Activated naive CD8-positive, alpha-beta T cell treated with anti-CD3 and anti-CD28 coated beads, Interleukin-2, amount 50 U/mL, for 24 hours (primary cell): ENCODE measurements at regions not wholly inside any gene's neighbourhood (a gene's known extent, or its start where the extent isn't known, plus 50 kb on each side); places are given as distances from the start of the nearest gene placed in this dataset.

Experiments
- ATAC-seq: fragments of 150-1000 bp; cut with Tn5 transposase; one replicate; pipeline ENCODE4 v1.10.0; 2021
- DNase-seq: peaks from one replicate; pipeline ENCODE4 v3.0.0; 2021
- H3K27ac Mint-ChIP-seq: one replicate; pipeline ENCODE4 v1.8.0; 2021; ENCODE audit warnings: mild to moderate bottlenecking, mixed read lengths
- H3K27me3 Mint-ChIP-seq: one replicate; pipeline ENCODE4 v1.8.0; 2021; ENCODE audit warnings: mixed read lengths
- H3K36me3 Mint-ChIP-seq: one replicate; pipeline ENCODE4 v1.8.0; 2021; ENCODE audit warnings: low read depth, mixed read lengths
- H3K4me1 Mint-ChIP-seq: one replicate; pipeline ENCODE4 v1.8.0; 2021; ENCODE audit warnings: mixed read lengths
- H3K4me3 Mint-ChIP-seq: one replicate; pipeline ENCODE4 v1.8.0; 2021; ENCODE audit warnings: mild to moderate bottlenecking, moderate library complexity, mixed read lengths
- H3K9me3 Mint-ChIP-seq: one replicate; pipeline ENCODE4 v1.8.0; 2021; ENCODE audit warnings: mixed read lengths

DNA sequence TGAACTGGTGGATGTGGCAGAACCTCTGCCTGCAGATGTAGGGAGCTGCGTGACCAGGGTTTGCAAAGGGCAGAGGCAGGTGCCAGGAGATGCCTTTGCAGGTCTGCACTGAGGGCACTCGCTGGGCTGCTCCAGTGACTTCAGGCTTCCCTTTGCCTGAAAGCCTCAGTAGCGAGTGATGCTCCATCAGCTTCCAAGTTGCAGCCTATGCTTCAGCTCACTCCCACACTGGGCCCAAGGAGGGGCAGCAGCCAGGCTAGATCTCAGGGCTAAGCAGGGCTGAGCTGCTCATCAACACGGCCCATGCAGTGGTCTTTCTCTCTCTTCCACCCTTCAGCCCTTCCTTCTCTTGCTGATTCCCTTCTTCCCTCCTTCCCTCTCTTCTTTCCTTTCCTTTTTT is 78.3 kb upstream of the RGMA start:
- peaks cover 2% of the 10 kb centered on the region for H3K4me1 Mint-ChIP-seq
- H3K9me3 Mint-ChIP-seq, result no peaks in the 10 kb centered on the region
- no peak overlapping the region for H3K4me3 Mint-ChIP-seq
- H3K36me3 Mint-ChIP-seq, result no peaks in the 10 kb centered on the region
- H3K27me3 Mint-ChIP-seq, result peaks cover 5% of the 10 kb centered on the region
- no peak overlapping the region for H3K27ac Mint-ChIP-seq
- no peak for DNase-seq
- ATAC-seq, result no peak

DNA sequence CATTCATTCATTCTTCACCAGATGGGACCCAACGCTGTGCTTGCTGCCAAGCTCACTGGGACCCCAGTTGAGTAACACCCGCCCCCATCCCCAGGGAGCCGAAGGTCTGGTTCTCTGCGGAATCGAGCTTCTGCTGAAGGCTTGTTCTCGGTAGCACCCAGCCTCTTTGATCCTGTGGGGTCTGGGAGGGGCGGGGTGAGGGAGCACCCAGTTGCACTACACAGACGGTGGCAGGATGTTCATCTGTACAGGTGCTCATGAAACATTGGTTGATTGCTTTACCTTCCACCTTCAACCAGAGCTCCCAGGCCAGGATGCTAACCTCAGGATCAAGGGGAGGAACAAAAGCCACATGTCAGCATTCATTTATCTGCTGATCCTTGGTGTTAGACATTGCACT is 77.7 kb upstream of the RGMA start:
- Mint-ChIP-seq H3K36me3 (no peaks in the 10 kb centered on the region), H3K27ac (no peak overlapping the region), H3K9me3 (no peaks in the 10 kb centered on the region), H3K4me1 (peaks cover 2% of the 10 kb centered on the region), H3K4me3 (no peak overlapping the region), H3K27me3 (peaks cover 5% of the 10 kb centered on the region)
- ATAC-seq (no peak), DNase-seq (no peak)

DNA sequence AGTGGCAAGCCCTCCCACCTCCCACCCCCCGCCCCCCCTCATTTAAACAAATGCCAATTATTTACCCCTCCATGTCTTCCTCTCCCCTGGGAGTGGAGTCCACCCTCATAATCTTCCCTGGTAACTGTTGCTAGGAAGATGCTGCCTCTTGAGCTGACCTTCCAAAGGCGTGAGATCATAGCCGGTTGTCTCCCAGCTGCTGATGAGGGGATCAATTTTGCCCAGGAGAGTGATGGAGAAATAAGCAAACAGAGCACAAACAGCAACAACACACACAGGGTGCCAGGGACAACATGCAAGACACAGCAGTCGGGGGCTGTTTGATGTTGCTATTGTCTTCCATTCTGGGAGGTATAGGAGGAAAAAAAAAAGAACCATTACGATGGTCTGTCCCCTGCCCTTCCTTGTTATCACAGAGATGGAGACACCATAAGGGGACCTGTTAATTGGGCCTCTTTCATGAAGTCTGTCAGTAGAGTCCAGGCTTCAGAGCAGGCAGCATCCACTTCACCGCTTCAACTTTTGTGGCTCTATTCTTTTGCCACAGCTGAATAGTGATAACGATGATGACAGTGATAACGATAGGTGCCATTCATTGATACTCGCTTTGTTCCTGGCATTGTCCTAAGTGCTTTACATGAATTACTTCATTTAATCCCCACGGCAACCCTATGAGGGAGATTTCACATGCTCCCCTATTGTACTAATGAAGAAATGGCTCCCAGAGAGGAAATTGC is 76.9 kb upstream of the RGMA start:
- ATAC-seq (no peak), DNase-seq (no peak)
- Mint-ChIP-seq H3K27ac (no peak overlapping the region), H3K4me1 (peaks cover 2% of the 10 kb centered on the region), H3K27me3 (peaks cover 5% of the 10 kb centered on the region), H3K9me3 (no peaks in the 10 kb centered on the region), H3K4me3 (no peak overlapping the region), H3K36me3 (no peaks in the 10 kb centered on the region)

DNA sequence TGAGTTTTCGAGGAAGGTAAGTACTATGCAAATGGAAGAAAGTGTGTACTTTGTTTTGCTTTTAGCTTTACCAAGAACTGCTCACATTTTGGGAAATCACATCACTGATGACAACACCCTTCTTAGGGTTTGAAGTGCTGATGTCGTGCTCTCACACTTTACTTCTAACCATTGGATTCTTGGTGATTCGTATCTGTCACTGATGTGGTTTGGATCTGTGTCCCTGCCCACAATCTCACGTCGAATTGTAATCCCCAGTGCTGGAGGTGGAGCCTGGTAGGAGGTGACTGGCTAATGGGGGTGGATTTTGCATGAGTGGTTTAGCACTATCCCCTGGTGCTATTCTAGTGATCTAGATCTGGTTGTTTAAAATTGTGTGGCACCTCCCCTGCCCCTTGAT is 75.4 kb upstream of the RGMA start:
- ATAC-seq, result peak; percentile 61
- no peak for DNase-seq
- Mint-ChIP-seq H3K27me3 (peaks cover 5% of the 10 kb centered on the region), H3K4me1 (peaks cover 2% of the 10 kb centered on the region), H3K4me3 (no peak overlapping the region), H3K36me3 (no peaks in the 10 kb centered on the region), H3K27ac (no peak overlapping the region), H3K9me3 (no peaks in the 10 kb centered on the region)

DNA sequence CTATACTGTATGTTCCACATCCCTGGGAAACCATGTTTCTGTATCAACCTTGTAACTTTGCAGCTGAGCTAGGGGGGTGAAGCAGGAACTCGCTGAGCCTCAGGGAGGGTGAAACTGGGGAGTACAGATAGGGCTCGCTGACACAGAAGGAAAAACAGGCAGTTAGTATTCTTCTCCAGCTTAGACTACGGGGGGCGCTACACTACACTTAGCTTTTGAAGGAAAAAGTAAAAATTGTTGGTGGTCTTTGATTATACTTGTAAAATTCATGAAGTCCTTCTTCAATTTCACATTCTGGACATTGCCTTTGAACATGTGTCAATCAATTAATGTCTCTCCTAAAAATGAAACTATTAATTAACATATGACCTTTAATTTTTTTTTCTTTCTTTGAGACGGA is 73.5 kb upstream of the RGMA start:
- no peaks in the 10 kb centered on the region for H3K9me3 Mint-ChIP-seq
- no peak for DNase-seq
- no peak for ATAC-seq
- H3K27me3 Mint-ChIP-seq, result peaks cover 3% of the 10 kb centered on the region
- no peak overlapping the region for H3K27ac Mint-ChIP-seq
- no peak overlapping the region for H3K4me3 Mint-ChIP-seq
- peaks cover 2% of the 10 kb centered on the region for H3K4me1 Mint-ChIP-seq
- H3K36me3 Mint-ChIP-seq, result no peaks in the 10 kb centered on the region

DNA sequence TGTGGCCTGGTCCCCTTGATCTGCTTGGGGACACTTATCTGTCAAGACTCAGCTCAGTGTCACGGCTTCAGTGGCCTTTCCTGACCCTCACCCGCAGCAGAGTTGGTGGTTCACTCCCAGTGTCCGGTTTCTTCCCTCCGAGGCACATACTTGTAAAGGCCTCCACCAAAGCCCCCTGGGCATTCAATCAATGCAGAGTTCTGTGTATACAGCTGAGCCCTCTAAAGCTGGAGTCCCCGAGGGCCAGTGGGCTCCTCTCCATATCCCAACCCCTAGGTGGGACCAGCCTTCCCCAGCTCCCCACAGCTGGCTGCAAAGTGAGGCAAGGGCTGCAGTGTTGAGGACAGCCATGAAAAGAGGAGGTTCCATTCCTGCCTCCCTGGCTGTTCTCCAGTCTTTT is 70.9 kb upstream of the RGMA start:
- Mint-ChIP-seq H3K4me1 (peaks cover 2% of the 10 kb centered on the region), H3K9me3 (no peaks in the 10 kb centered on the region), H3K27ac (no peak overlapping the region), H3K4me3 (no peak overlapping the region), H3K27me3 (no peaks in the 10 kb centered on the region), H3K36me3 (no peaks in the 10 kb centered on the region)
- DNase-seq (no peak), ATAC-seq (no peak)

DNA sequence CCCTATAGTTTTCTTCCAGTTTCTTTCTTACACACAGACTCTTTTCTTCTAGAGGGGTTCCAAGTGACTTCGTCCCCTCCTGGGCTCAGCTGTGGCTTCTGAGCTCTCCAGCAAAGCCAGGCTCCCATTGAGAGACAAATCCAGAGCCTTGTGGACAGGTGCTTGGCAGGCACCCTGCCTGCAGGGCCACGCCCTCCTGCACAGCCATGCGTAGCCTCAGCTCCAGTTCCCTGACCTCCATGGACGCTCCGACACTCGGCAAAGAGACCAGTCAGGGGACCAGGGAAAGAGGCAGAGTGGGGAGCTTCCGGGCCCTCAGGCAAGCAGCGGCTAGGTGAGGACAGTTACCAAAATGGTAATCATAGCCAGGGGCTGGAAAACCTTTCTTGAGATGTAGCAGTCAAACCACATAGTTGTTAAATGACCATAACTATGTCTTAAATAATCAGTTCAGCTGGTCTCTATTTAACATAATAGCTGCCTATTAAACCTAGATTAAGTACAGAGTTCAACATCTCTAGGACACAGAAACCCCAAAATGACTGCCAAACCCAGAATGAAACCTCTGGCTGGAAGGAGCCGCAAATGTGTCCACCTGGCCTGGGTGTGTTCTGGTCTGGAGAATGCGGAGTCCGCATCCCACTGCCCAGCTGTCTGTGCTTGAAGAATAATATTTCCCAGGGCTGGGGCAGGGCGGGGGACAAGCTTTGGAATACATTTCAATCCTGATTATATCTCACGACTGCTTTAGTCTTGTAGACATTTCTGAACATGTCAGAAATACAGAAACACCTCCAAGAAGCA is 69.3 kb upstream of the RGMA start:
- H3K4me3 Mint-ChIP-seq, result no peak overlapping the region
- no peaks in the 10 kb centered on the region for H3K36me3 Mint-ChIP-seq
- DNase-seq, result no peak
- H3K27me3 Mint-ChIP-seq, result no peaks in the 10 kb centered on the region
- H3K4me1 Mint-ChIP-seq, result no peaks in the 10 kb centered on the region
- ATAC-seq, result no peak
- H3K9me3 Mint-ChIP-seq, result no peaks in the 10 kb centered on the region
- no peak overlapping the region for H3K27ac Mint-ChIP-seq

DNA sequence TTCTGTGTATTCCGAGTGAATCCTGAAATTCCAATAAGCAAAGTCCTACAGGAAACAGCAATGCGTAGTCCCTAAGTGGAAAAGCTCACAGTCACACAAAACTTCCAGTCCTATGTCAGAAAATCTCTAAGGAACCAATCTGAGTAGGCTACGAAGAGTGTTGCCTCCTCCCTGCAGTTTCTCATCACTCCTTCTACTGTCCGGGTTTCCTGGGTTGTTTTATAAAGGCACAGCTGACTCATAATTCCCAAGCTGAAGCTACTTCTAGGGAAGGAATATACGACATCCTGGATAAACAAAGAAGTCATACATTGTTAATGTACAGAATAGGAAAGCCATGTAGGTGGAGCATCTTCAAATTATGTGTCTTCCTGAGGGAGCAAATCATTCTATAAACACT is 65.7 kb upstream of the RGMA start:
- Mint-ChIP-seq H3K4me1 (peaks cover 10% of the 10 kb centered on the region), H3K4me3 (no peak overlapping the region), H3K9me3 (no peaks in the 10 kb centered on the region), H3K27me3 (peaks cover 5% of the 10 kb centered on the region), H3K36me3 (no peaks in the 10 kb centered on the region), H3K27ac (no peak overlapping the region)
- DNase-seq (no peak), ATAC-seq (no peak)

DNA sequence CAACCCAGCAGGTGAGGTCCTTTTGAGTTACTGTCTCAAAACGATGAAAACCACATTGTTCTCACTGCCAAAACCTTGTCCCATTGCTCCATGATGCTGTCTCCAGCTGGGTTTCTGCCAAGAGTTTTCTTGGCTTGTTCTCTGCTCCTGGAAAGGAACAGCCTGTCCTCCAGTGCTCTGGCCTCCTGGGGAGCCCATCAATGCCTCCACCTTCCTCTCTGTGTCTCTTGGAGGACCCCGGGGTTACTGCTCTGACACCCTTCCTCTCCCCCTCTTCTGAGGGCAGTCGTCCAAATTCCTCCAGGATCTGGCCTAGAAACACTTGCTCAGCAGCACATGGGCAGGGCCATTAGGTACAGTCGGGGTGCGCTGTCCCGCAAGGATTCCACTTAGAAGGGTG is 63.9 kb upstream of the RGMA start:
- no peak for DNase-seq

DNA sequence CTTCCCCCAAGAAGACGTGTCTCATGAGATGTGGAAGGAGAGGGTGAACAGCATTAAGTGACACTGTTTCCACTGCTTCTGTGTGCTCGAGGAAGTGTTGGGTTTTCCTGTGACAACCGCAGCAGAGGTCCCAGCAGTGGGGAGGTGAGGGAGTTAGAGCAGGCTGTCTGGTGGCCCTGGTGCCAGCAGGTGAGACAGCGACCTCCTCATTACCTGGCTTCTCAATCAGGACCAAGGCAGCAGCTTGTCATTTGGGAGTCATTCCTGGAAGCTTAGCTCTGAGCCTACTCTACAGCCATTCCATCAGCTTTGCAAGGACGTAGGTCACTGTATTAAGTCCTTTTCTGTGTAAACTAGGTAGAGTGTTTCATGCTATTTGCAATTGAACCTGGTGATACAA is 63.3 kb upstream of the RGMA start:
- H3K27me3 Mint-ChIP-seq, result peaks cover 5% of the 10 kb centered on the region
- H3K4me1 Mint-ChIP-seq, result peaks cover 10% of the 10 kb centered on the region
- ATAC-seq (no peak), DNase-seq (peak; percentile 2)
- no peak overlapping the region for H3K27ac Mint-ChIP-seq
- H3K4me3 Mint-ChIP-seq, result no peak overlapping the region
- H3K36me3 Mint-ChIP-seq, result no peaks in the 10 kb centered on the region
- no peaks in the 10 kb centered on the region for H3K9me3 Mint-ChIP-seq

More for the DNA sequence above, 63.9 kb upstream of the RGMA start:
- Mint-ChIP-seq H3K9me3 (no peaks in the 10 kb centered on the region), H3K4me1 (peaks cover 10% of the 10 kb centered on the region), H3K4me3 (no peak overlapping the region), H3K27me3 (peaks cover 5% of the 10 kb centered on the region), H3K27ac (no peak overlapping the region), H3K36me3 (no peaks in the 10 kb centered on the region)
- ATAC-seq, result no peak

DNA sequence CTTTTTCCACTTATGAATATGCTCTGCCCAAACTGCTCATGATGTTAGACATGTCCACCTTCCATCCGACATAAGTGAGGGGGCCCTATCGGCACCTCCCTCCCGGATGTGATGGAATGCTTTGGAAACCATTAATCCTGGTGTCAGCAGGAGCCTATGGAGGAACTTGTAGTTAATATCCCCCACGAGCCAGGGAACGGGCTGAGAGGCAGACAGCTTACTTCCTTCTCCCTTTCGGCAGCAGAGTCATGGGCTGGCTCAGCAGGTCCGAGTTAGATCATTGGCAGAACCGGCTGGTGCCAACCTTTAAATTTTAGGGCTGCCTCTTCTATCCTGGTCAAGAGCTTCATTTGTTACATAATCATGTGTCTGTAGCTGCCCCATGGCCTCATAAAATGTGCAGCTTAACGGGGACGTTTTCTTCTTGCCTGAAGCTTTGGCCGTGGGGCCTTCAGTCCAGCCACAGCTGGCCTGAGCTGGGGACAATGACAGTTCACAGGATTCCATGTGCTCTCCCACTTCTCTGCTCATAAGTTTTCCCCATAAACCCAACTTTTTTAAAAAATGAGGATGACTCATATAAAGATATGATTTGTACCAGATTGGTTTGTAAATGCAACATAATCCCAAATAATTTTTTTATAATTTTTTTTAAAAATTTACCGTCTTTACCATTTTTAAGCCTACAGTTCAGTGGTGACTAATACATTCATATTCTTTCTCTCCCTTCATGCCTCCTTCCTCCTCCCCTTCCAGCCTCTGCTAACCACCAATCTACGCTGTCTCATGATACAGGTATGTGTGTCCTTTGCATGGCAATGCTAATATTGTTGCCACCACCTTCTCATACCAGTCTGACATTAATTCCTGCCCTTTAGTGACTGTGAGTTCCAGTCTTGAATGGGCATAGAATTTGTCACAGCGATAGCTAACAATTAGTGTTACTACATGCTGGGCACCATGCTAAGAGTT is 62.2 kb upstream of the RGMA start:
- Mint-ChIP-seq H3K4me1 (peaks cover 10% of the 10 kb centered on the region), H3K27me3 (peaks cover 5% of the 10 kb centered on the region), H3K4me3 (no peak overlapping the region), H3K36me3 (no peaks in the 10 kb centered on the region), H3K9me3 (no peaks in the 10 kb centered on the region), H3K27ac (no peak overlapping the region)
- DNase-seq (no peak), ATAC-seq (no peak)

DNA sequence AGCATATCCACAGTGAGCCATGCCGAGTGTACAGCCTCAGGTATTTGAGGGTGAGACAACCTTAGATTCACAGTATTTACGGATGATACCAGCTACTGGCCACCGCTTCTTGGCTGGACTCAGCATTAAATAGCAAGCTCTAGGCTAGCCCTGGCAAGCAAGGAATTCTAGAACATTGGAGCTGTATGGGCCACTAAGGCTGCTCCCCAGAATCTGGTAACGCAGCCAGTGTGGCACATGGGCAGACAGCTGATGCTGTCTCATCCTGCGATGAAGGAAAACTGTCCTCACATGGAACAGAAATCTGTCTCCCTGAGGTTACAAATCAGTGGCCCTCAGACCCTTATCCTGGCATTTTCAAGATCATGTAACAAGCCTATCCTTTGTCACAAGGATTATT is 57.6 kb upstream of the RGMA start:
- no peaks in the 10 kb centered on the region for H3K9me3 Mint-ChIP-seq
- no peak overlapping the region for H3K4me3 Mint-ChIP-seq
- H3K27me3 Mint-ChIP-seq, result peaks cover 2% of the 10 kb centered on the region
- H3K4me1 Mint-ChIP-seq, result peaks cover 4% of the 10 kb centered on the region
- ATAC-seq (no peak), DNase-seq (no peak)
- no peaks in the 10 kb centered on the region for H3K36me3 Mint-ChIP-seq
- H3K27ac Mint-ChIP-seq, result no peak overlapping the region

DNA sequence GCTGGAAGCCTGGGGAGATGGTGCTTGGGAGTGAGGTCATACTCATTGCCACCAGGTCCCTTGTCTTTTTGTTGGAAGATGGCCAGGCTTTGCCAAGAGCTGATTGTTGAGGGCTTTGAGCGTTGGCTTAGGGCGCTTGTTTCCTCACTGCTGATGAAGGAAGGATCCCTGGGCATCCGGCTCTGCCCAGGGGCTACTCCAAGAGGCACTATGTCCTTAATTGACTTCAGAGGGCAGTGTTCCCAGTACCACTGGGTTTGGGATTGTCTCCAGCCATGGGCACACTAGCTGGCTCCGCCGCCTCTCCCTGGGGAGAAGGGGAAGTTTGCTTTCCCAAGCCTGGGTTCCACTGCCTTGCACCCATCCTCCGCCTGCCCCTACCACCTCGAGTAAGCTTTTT is 57.2 kb upstream of the RGMA start:
- Mint-ChIP-seq H3K27me3 (no peaks in the 10 kb centered on the region), H3K36me3 (no peaks in the 10 kb centered on the region), H3K4me3 (no peak overlapping the region), H3K9me3 (no peaks in the 10 kb centered on the region), H3K27ac (no peak overlapping the region), H3K4me1 (peaks cover 3% of the 10 kb centered on the region)
- no peak for ATAC-seq
- DNase-seq, result no peak

DNA sequence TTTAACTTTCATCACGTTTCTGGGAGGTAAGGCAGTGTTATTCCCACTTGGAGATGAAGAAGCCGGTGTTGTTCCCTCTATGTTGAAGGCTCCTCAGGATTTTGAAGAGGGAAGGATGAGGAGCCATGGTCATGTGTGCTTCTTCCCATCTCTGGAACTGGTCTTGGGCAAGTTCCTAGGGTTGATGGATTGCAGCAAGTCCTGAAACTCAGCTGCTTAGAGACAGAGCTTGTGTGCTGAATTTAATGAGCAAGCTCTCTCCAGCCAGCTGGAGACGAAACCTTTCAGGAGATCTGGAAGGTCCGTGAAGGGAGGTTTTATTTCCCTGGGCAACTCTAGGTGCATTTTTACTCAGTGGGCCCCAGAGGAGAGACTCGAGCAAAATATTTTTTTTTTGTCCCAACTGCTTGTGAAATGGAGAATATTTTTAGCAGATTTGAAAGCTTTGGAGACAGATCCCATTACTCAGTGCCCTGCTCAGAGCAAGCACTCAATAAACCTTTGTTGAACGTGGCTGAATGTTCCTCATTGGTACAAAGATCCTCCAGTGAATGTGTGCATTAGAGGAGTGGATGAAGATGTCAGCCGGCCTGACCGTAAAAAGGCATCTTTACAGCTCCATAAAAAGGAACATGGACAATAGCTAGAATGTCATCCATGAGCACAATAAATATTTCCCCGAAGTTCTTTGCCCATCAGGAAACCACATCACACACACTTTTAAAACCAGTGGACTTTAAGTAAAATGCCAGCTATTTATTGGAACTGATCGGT is 55.6 kb upstream of the RGMA start:
- H3K27ac Mint-ChIP-seq, result no peak overlapping the region
- H3K27me3 Mint-ChIP-seq, result no peaks in the 10 kb centered on the region
- no peak for DNase-seq
- no peak overlapping the region for H3K4me3 Mint-ChIP-seq
- no peak for ATAC-seq
- peaks cover 6% of the 10 kb centered on the region for H3K4me1 Mint-ChIP-seq
- H3K9me3 Mint-ChIP-seq, result no peaks in the 10 kb centered on the region
- H3K36me3 Mint-ChIP-seq, result no peaks in the 10 kb centered on the region
